Liver (tissue), 3 donors: ENCODE measurements at regions not wholly inside any gene's neighbourhood (a gene's known extent, or its start where the extent isn't known, plus 50 kb on each side); places are given as distances from the start of the nearest gene placed in this dataset.

Source experiments
- CTCF ChIP-seq: fragments of 150-350 bp; IDR thresholded peaks from 2 replicates; pipeline ENCODE4 v1.5.1; 2017; ENCODE audit warnings: improper control_type of control experiment, low read depth, low read length; ENCODE audit not compliant: missing input control
- HNF4A ChIP-seq, 2 donors: conservative IDR thresholded peaks; 2 replicates each; pipeline ENCODE4 v1.6.1; 2016; ENCODE audit warnings: antibody characterized with exemption in 2 of 2, mild to moderate bottlenecking in 2 of 2
- JUND ChIP-seq, 2 donors: IDR thresholded peaks; 2 replicates each; pipeline ENCODE4 v1.6.1; 2016; ENCODE audit warnings: antibody characterized with exemption in 2 of 2
- TF ChIP-seq, protein P1 (sequence below): IDR thresholded peaks from 2 replicates; pipeline ENCODE4 v1.6.1; 2016; ENCODE audit warnings: antibody characterized with exemption
- TF ChIP-seq, protein P2 (sequence below): IDR thresholded peaks from 2 replicates; pipeline ENCODE4 v1.6.1; 2016; ENCODE audit warnings: antibody characterized with exemption, mild to moderate bottlenecking
- donor health status: healthy.
- donor health status: healthy.

- TF ChIP-seq CTCF (no peak), HNF4A (conservative IDR thresholded peaks at IDR 0.05) (no peak), JUND (IDR thresholded peaks at IDR 0.05) (no peak)
- TF ChIP-seq, protein P1, sequence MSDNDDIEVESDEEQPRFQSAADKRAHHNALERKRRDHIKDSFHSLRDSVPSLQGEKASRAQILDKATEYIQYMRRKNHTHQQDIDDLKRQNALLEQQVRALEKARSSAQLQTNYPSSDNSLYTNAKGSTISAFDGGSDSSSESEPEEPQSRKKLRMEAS, result no peak
- TF ChIP-seq, protein P2, sequence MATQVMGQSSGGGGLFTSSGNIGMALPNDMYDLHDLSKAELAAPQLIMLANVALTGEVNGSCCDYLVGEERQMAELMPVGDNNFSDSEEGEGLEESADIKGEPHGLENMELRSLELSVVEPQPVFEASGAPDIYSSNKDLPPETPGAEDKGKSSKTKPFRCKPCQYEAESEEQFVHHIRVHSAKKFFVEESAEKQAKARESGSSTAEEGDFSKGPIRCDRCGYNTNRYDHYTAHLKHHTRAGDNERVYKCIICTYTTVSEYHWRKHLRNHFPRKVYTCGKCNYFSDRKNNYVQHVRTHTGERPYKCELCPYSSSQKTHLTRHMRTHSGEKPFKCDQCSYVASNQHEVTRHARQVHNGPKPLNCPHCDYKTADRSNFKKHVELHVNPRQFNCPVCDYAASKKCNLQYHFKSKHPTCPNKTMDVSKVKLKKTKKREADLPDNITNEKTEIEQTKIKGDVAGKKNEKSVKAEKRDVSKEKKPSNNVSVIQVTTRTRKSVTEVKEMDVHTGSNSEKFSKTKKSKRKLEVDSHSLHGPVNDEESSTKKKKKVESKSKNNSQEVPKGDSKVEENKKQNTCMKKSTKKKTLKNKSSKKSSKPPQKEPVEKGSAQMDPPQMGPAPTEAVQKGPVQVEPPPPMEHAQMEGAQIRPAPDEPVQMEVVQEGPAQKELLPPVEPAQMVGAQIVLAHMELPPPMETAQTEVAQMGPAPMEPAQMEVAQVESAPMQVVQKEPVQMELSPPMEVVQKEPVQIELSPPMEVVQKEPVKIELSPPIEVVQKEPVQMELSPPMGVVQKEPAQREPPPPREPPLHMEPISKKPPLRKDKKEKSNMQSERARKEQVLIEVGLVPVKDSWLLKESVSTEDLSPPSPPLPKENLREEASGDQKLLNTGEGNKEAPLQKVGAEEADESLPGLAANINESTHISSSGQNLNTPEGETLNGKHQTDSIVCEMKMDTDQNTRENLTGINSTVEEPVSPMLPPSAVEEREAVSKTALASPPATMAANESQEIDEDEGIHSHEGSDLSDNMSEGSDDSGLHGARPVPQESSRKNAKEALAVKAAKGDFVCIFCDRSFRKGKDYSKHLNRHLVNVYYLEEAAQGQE, result no peak
Observed at GRCh38 chr5:1967736-1968135, 85.0 kb upstream of the IRX4 start.
